ENCODE measurements at regions not wholly inside any gene's neighbourhood (a gene's known extent, or its start where the extent isn't known, plus 50 kb on each side); places are given as distances from the start of the nearest gene placed in this dataset.

GRCh38 chr13:99911965-99912566 lies 59.5 kb downstream of the ZIC5 start:
- Mint-ChIP-seq H3K27ac (ENCODE audit: unreplicated experiment) (no peak overlapping the region), H3K4me1 (ENCODE audit: low read depth) (peaks cover 20% of the 10 kb centered on the region), H3K27me3 (ENCODE audit: low read depth) (peaks cover 3% of the 10 kb centered on the region), H3K4me3 (ENCODE audit: unreplicated experiment) (no peak overlapping the region), H3K36me3 (ENCODE audit: low read depth) (no peaks in the 10 kb centered on the region), H3K9me3 (ENCODE audit: low read depth) (no peaks in the 10 kb centered on the region)
- no peak for TF ChIP-seq CTCF (IDR thresholded peaks at IDR 0.05)
- DNase-seq (ENCODE audit: low spot score), result no peak

GRCh38 chr13:99911069-99911964 lies 60.2 kb downstream of the ZIC5 start:
- H3K4me3 Mint-ChIP-seq (ENCODE audit: unreplicated experiment), result no peak overlapping the region
- H3K4me1 Mint-ChIP-seq (ENCODE audit: low read depth), result peaks cover 17% of the 10 kb centered on the region
- no peak overlapping the region for H3K27ac Mint-ChIP-seq (ENCODE audit: unreplicated experiment)
- peaks cover 3% of the 10 kb centered on the region for H3K27me3 Mint-ChIP-seq (ENCODE audit: low read depth)
- no peak for DNase-seq (ENCODE audit: low spot score)
- TF ChIP-seq CTCF (IDR thresholded peaks at IDR 0.05), result no peak
- no peaks in the 10 kb centered on the region for H3K36me3 Mint-ChIP-seq (ENCODE audit: low read depth)
- H3K9me3 Mint-ChIP-seq (ENCODE audit: low read depth), result no peaks in the 10 kb centered on the region

DNA sequence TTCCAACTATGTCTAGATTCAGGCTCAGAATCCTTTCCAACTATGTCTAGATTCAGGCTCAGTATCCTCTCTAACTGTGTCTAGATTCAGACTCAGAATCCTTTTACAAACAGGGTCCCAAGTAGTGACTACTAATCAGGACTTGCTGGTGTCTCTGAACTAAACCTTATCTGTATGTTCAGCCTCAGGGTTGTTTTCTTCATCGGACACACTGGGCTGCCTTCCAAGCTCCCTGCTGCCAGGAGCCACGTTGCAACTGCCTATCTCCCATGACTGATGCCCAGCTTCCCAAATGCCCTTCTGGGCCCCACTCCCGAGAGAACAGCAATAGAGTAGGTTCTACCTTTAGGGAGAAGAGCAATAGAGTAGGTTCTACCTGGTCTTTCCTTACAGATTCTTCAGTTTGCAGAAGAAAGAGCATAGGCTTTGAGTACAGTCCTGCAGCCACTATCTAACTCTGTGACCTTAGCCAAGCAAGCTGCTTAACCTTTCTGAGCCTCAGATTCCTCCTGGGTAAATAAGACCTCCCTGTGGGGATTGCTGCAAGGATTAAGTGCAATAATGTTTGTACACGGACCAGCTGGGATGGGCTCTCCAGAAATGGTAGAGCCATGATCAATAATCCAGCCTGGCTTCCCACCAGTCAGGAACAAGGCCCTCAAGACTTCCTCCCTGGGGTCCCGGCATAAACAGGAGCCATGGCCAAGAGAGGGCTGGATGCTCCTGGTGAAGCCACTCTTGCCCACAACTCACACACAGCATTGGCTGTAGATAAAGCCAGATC lies 61.5 kb downstream of the ZIC5 start:
- H3K4me1 Mint-ChIP-seq (ENCODE audit: low read depth), result peaks cover 17% of the 10 kb centered on the region
- H3K36me3 Mint-ChIP-seq (ENCODE audit: low read depth), result no peaks in the 10 kb centered on the region
- no peak overlapping the region for H3K27ac Mint-ChIP-seq (ENCODE audit: unreplicated experiment)
- no peaks in the 10 kb centered on the region for H3K9me3 Mint-ChIP-seq (ENCODE audit: low read depth)
- no peak for DNase-seq (ENCODE audit: low spot score)
- no peak overlapping the region for H3K4me3 Mint-ChIP-seq (ENCODE audit: unreplicated experiment)
- TF ChIP-seq CTCF (IDR thresholded peaks at IDR 0.05), result no peak
- H3K27me3 Mint-ChIP-seq (ENCODE audit: low read depth), result peaks cover 3% of the 10 kb centered on the region

- no peak for TF ChIP-seq CTCF (IDR thresholded peaks at IDR 0.05)
- Mint-ChIP-seq H3K4me1 (ENCODE audit: low read depth) (peaks cover 17% of the 10 kb centered on the region), H3K27me3 (ENCODE audit: low read depth) (peaks cover 3% of the 10 kb centered on the region), H3K36me3 (ENCODE audit: low read depth) (no peaks in the 10 kb centered on the region), H3K9me3 (ENCODE audit: low read depth) (no peaks in the 10 kb centered on the region), H3K27ac (ENCODE audit: unreplicated experiment) (no peak overlapping the region), H3K4me3 (ENCODE audit: unreplicated experiment) (no peak overlapping the region)
- no peak for DNase-seq (ENCODE audit: low spot score)
Observed at GRCh38 chr13:99909097-99909835, 62.3 kb downstream of the ZIC5 start.
